ENCODE measurements at regions not wholly inside any gene's neighbourhood (a gene's known extent, or its start where the extent isn't known, plus 50 kb on each side); places are given as distances from the start of the nearest gene placed in this dataset.

GRCh38 chrX:140848800-140849199 is 139.2 kb downstream of the LINC00632 start:
- no peak for DNase-seq (ENCODE audit: low read depth in 4 of 4, low spot score in 3 of 4)

- no peak for DNase-seq (ENCODE audit: low read depth in 4 of 4, low spot score in 3 of 4)
Measured at GRCh38 chrX:140860718-140861117, 141.7 kb upstream of the SPANXB1 start.

GRCh38 chrX:140866446-140866845 is 135.9 kb upstream of the SPANXB1 start:
- DNase-seq (ENCODE audit: low read depth in 4 of 4, low spot score in 3 of 4): no peak

GRCh38 chrX:140912606-140913005 is 89.8 kb upstream of the SPANXB1 start:
- no peak for DNase-seq (ENCODE audit: low read depth in 4 of 4, low spot score in 3 of 4)

GRCh38 chrX:140913802-140914501 is 88.4 kb upstream of the SPANXB1 start:
- DNase-seq (ENCODE audit: low read depth in 4 of 4, low spot score in 3 of 4): no peak

- DNase-seq (ENCODE audit: low read depth in 4 of 4, low spot score in 3 of 4): no peak
Measured at GRCh38 chrX:140916872-140917271, 85.5 kb upstream of the SPANXB1 start.

GRCh38 chrX:140917354-140918115 is 84.9 kb upstream of the SPANXB1 start:
- DNase-seq (ENCODE audit: low read depth in 4 of 4, low spot score in 3 of 4): no peak

GRCh38 chrX:140918398-140919038 is 83.9 kb upstream of the SPANXB1 start:
- DNase-seq (ENCODE audit: low read depth in 4 of 4, low spot score in 3 of 4): peak in 2 of 4 donors; percentile 4 to 5

- no peak for DNase-seq (ENCODE audit: low read depth in 4 of 4, low spot score in 3 of 4)
Measured at GRCh38 chrX:140920416-140920815, 82.0 kb upstream of the SPANXB1 start.

- no peak for DNase-seq (ENCODE audit: low read depth in 4 of 4, low spot score in 3 of 4)
Measured at GRCh38 chrX:140923118-140923517, 79.3 kb upstream of the SPANXB1 start.

- no peak for DNase-seq (ENCODE audit: low read depth in 4 of 4, low spot score in 3 of 4)
Measured at GRCh38 chrX:140928739-140929138, 73.7 kb upstream of the SPANXB1 start.

- no peak for DNase-seq (ENCODE audit: low read depth in 4 of 4, low spot score in 3 of 4)
Measured at GRCh38 chrX:140933016-140933415, 69.4 kb upstream of the SPANXB1 start.

GRCh38 chrX:140933874-140934655 is 68.3 kb upstream of the SPANXB1 start:
- DNase-seq (ENCODE audit: low read depth in 4 of 4, low spot score in 3 of 4): no peak

GRCh38 chrX:140943513-140943912 is 58.9 kb upstream of the SPANXB1 start:
- no peak for DNase-seq (ENCODE audit: low read depth in 4 of 4, low spot score in 3 of 4)

- no peak for DNase-seq (ENCODE audit: low read depth in 4 of 4, low spot score in 3 of 4)
Measured at GRCh38 chrX:140944710-140945109, 57.7 kb upstream of the SPANXB1 start.

- no peak for DNase-seq (ENCODE audit: low read depth in 4 of 4, low spot score in 3 of 4)
Measured at GRCh38 chrX:140948827-140949226, 53.6 kb upstream of the SPANXB1 start.

- DNase-seq (ENCODE audit: low read depth in 4 of 4, low spot score in 3 of 4): no peak
Measured at GRCh38 chrX:140949233-140949632, 53.2 kb upstream of the SPANXB1 start.
